KOPT-K1 (cell line): ENCODE measurements at regions not wholly inside any gene's neighbourhood (a gene's known extent, or its start where the extent isn't known, plus 50 kb on each side); places are given as distances from the start of the nearest gene placed in this dataset.

Source experiments
- H3K27ac ChIP-seq: fragments of 200-600 bp; sonication (generic); 2 replicates; pipeline ENCODE4 v1.5.1; 2016; ENCODE audit warnings: antibody characterized with exemption, mild to moderate bottlenecking, low read depth, low read length; ENCODE audit not compliant: poor library complexity, severe bottlenecking
- H3K36me3 ChIP-seq: fragments of 200-600 bp; sonication (generic); 2 replicates; pipeline ENCODE4 v1.5.1; 2017; ENCODE audit warnings: antibody characterized with exemption, mild to moderate bottlenecking, low read length, moderate library complexity; ENCODE audit not compliant: insufficient read depth
- H3K9me3 ChIP-seq: fragments of 200-600 bp; sonication (generic); 2 replicates; pipeline ENCODE4 v1.5.1; 2017; ENCODE audit warnings: antibody characterized with exemption, low read length, mild to moderate bottlenecking; ENCODE audit not compliant: insufficient read depth, poor library complexity, severe bottlenecking

- Histone ChIP-seq H3K27ac (no peak overlapping the region), H3K9me3 (no peaks in the 10 kb centered on the region)
These were observed 212.7 kb upstream of the CD180 start for GRCh38 chr5:67409126-67409777.

GRCh38 chr5:67407979-67408378, 211.4 kb upstream of the CD180 start:
- Histone ChIP-seq H3K27ac (no peak overlapping the region), H3K36me3 (no peaks in the 10 kb centered on the region), H3K9me3 (no peaks in the 10 kb centered on the region)

More at GRCh38 chr5:67409126-67409777, 212.7 kb upstream of the CD180 start:
- no peaks in the 10 kb centered on the region for H3K36me3 ChIP-seq

GRCh38 chr5:67405755-67406154, 209.2 kb upstream of the CD180 start:
- Histone ChIP-seq H3K36me3 (no peaks in the 10 kb centered on the region), H3K27ac (no peak overlapping the region), H3K9me3 (no peaks in the 10 kb centered on the region)

GRCh38 chr5:67405101-67405364, 208.4 kb upstream of the CD180 start:
- no peaks in the 10 kb centered on the region for H3K9me3 ChIP-seq
- no peak overlapping the region for H3K27ac ChIP-seq

GRCh38 chr5:67404256-67405100, 207.9 kb upstream of the CD180 start:
- H3K9me3 ChIP-seq = no peaks in the 10 kb centered on the region
- H3K36me3 ChIP-seq = no peaks in the 10 kb centered on the region
- H3K27ac ChIP-seq = no peak overlapping the region

More at GRCh38 chr5:67405101-67405364, 208.4 kb upstream of the CD180 start:
- no peaks in the 10 kb centered on the region for H3K36me3 ChIP-seq

GRCh38 chr5:67402526-67402925, 205.9 kb upstream of the CD180 start:
- Histone ChIP-seq H3K36me3 (no peaks in the 10 kb centered on the region), H3K9me3 (no peaks in the 10 kb centered on the region), H3K27ac (no peak overlapping the region)

GRCh38 chr5:67401172-67401571, 204.6 kb upstream of the CD180 start:
- Histone ChIP-seq H3K36me3 (no peaks in the 10 kb centered on the region), H3K9me3 (no peaks in the 10 kb centered on the region), H3K27ac (no peak overlapping the region)

- H3K9me3 ChIP-seq = no peaks in the 10 kb centered on the region
- no peaks in the 10 kb centered on the region for H3K36me3 ChIP-seq
- no peak overlapping the region for H3K27ac ChIP-seq
These were observed 204.2 kb upstream of the CD180 start for GRCh38 chr5:67400752-67401151.

- Histone ChIP-seq H3K9me3 (no peaks in the 10 kb centered on the region), H3K27ac (no peak overlapping the region), H3K36me3 (no peaks in the 10 kb centered on the region)
These were observed 199.3 kb upstream of the CD180 start for GRCh38 chr5:67395790-67396418.

GRCh38 chr5:67393211-67393610, 196.6 kb upstream of the CD180 start:
- Histone ChIP-seq H3K9me3 (no peaks in the 10 kb centered on the region), H3K36me3 (no peaks in the 10 kb centered on the region), H3K27ac (no peak overlapping the region)

- no peaks in the 10 kb centered on the region for H3K36me3 ChIP-seq
- no peak overlapping the region for H3K27ac ChIP-seq
- H3K9me3 ChIP-seq = no peaks in the 10 kb centered on the region
These were observed 194.3 kb upstream of the CD180 start for GRCh38 chr5:67390935-67391334.

GRCh38 chr5:67383451-67383850, 186.9 kb upstream of the CD180 start:
- H3K36me3 ChIP-seq = no peaks in the 10 kb centered on the region
- H3K9me3 ChIP-seq = no peaks in the 10 kb centered on the region
- H3K27ac ChIP-seq = no peak overlapping the region

GRCh38 chr5:67381236-67381880, 184.8 kb upstream of the CD180 start:
- no peak overlapping the region for H3K27ac ChIP-seq
- H3K36me3 ChIP-seq = no peaks in the 10 kb centered on the region
- no peaks in the 10 kb centered on the region for H3K9me3 ChIP-seq

- no peak overlapping the region for H3K27ac ChIP-seq
- H3K36me3 ChIP-seq = no peaks in the 10 kb centered on the region
- H3K9me3 ChIP-seq = peaks cover 6% of the 10 kb centered on the region
These were observed 183.8 kb upstream of the CD180 start for GRCh38 chr5:67380431-67380830.

- Histone ChIP-seq H3K9me3 (peaks cover 12% of the 10 kb centered on the region), H3K27ac (no peak overlapping the region), H3K36me3 (no peaks in the 10 kb centered on the region)
These were observed 183.2 kb upstream of the CD180 start for GRCh38 chr5:67379753-67380152.
